Progenitor cell of endocrine pancreas (in vitro differentiated cells): ENCODE measurements at regions not wholly inside any gene's neighbourhood (a gene's known extent, or its start where the extent isn't known, plus 50 kb on each side); places are given as distances from the start of the nearest gene placed in this dataset.

Source experiments
- DNase-seq: peaks from one replicate; pipeline ENCODE4 v3.0.0; 2021; ENCODE audit warnings: low spot score; ENCODE audit not compliant: unreplicated experiment
- H3K27ac Mint-ChIP-seq: 2 replicates; pipeline ENCODE4 v1.8.0; 2021; ENCODE audit warnings: mild to moderate bottlenecking, moderate library complexity, mixed read lengths
- H3K27me3 Mint-ChIP-seq: 2 replicates; pipeline ENCODE4 v1.8.0; 2021; ENCODE audit warnings: mixed read lengths
- H3K36me3 Mint-ChIP-seq: 2 replicates; pipeline ENCODE4 v1.8.0; 2022; ENCODE audit warnings: mixed read lengths; ENCODE audit not compliant: insufficient read depth
- H3K4me1 Mint-ChIP-seq: 2 replicates; pipeline ENCODE4 v1.8.0; 2021; ENCODE audit warnings: low read depth, mixed read lengths
- H3K4me3 Mint-ChIP-seq: 2 replicates; pipeline ENCODE4 v1.8.0; 2021; ENCODE audit warnings: low read depth, mild to moderate bottlenecking, moderate library complexity, mixed read lengths
- H3K9me3 Mint-ChIP-seq: 2 replicates; pipeline ENCODE4 v1.8.0; 2021; ENCODE audit warnings: low read depth, mixed read lengths
- TF ChIP-seq, protein P1 (sequence below): fragments of 200-600 bp; sonication (generic); IDR thresholded peaks from one replicate; pipeline ENCODE4 v1.5.0; 2021; ENCODE audit warnings: antibody characterized with exemption, mild to moderate bottlenecking; ENCODE audit not compliant: unreplicated experiment

DNA sequence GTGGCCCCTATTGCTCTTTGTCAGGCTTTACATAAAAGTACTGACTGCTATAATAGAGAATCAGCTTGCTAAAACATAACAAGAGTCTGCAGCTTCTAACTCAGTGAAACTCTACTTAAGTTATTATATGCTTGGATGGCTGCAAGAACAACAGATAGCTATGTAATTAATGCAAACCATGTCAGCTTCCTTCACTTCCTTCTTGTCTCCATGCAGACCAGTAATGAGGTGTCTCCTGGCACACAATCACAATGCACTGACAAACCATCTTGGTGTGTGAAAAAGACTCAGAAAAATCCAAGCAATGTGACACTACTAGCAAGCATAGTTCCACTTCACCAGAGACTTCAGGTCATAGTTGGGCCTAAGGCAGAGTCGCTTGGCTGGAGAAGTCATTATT lies 2068.9 kb upstream of the PIK3C3 start:
- H3K9me3 Mint-ChIP-seq, result no peaks in the 10 kb centered on the region
- H3K4me3 Mint-ChIP-seq, result no peak overlapping the region
- H3K36me3 Mint-ChIP-seq, result no peaks in the 10 kb centered on the region
- no peaks in the 10 kb centered on the region for H3K4me1 Mint-ChIP-seq
- H3K27me3 Mint-ChIP-seq, result no peaks in the 10 kb centered on the region
- H3K27ac Mint-ChIP-seq, result no peak overlapping the region
- DNase-seq, result no peak
- TF ChIP-seq, protein P1, sequence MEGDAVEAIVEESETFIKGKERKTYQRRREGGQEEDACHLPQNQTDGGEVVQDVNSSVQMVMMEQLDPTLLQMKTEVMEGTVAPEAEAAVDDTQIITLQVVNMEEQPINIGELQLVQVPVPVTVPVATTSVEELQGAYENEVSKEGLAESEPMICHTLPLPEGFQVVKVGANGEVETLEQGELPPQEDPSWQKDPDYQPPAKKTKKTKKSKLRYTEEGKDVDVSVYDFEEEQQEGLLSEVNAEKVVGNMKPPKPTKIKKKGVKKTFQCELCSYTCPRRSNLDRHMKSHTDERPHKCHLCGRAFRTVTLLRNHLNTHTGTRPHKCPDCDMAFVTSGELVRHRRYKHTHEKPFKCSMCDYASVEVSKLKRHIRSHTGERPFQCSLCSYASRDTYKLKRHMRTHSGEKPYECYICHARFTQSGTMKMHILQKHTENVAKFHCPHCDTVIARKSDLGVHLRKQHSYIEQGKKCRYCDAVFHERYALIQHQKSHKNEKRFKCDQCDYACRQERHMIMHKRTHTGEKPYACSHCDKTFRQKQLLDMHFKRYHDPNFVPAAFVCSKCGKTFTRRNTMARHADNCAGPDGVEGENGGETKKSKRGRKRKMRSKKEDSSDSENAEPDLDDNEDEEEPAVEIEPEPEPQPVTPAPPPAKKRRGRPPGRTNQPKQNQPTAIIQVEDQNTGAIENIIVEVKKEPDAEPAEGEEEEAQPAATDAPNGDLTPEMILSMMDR, result no peak

DNA sequence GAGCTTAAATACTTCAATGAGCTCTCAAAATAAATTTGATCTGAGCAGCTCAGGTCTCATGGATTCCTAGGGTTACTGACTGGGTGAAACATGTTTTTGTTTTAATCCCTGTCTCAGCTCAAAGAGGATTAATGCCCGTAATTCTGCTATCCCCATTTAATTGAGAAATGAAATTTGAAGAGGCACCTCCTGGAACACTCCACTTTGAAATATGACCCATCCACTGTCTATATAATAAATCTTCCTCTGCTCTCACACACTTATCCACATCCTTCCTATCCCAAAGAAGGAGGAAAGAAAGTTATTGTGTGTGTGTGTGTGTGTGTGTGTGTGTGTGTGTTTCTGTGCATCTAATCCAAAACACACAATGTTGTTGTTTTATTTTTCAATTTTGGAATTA lies 2082.4 kb upstream of the PIK3C3 start:
- Mint-ChIP-seq H3K36me3 (no peaks in the 10 kb centered on the region), H3K27me3 (no peaks in the 10 kb centered on the region), H3K4me3 (no peak overlapping the region), H3K4me1 (no peaks in the 10 kb centered on the region), H3K9me3 (no peaks in the 10 kb centered on the region), H3K27ac (no peak overlapping the region)
- TF ChIP-seq, protein P1, result no peak
- DNase-seq, result no peak

DNA sequence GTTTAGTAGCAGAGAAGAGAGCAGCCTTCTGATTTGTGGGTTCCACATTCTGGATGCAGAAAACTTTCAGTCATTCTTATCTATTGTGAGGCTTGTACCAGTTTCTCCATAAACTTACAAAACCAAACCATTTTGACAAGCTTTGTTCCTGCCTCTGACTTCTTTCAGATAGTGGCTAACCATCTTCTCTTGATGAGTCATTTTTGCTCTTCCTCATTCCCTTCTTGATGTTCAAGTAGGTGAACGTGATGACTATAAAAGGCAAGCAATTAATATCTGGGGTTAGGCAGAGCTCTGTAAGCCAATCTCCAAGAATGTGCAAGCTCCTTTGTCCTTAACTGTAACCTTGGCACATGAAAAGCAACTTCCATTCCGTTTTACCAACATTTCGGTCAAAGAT lies 2083.1 kb upstream of the PIK3C3 start:
- no peaks in the 10 kb centered on the region for H3K4me1 Mint-ChIP-seq
- H3K27me3 Mint-ChIP-seq, result no peaks in the 10 kb centered on the region
- H3K9me3 Mint-ChIP-seq, result no peaks in the 10 kb centered on the region
- H3K36me3 Mint-ChIP-seq, result no peaks in the 10 kb centered on the region
- TF ChIP-seq, protein P1, result no peak
- no peak overlapping the region for H3K27ac Mint-ChIP-seq
- no peak overlapping the region for H3K4me3 Mint-ChIP-seq
- DNase-seq, result no peak

DNA sequence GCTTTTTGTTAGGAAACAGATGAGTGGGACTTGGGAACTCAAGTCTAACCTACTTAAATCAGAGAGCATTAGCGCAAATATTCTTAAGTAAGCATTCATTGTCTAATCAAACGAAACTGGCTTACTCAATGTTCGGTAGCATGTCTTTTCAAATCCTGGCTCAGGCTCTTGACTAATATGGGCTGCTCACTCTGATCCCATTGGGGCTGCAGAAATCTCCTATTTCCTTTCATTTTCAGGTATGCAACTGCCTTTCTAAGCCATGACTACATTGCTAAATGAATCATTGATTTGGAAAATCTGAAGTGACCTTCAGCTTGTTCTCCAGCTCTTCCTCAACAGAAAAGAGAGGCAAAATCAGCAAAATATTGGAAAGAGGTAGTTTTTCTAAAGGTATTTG lies 2084.4 kb upstream of the PIK3C3 start:
- Mint-ChIP-seq H3K4me3 (no peak overlapping the region), H3K4me1 (no peaks in the 10 kb centered on the region), H3K27ac (no peak overlapping the region), H3K9me3 (no peaks in the 10 kb centered on the region), H3K36me3 (no peaks in the 10 kb centered on the region), H3K27me3 (no peaks in the 10 kb centered on the region)
- no peak for DNase-seq
- TF ChIP-seq, protein P1, result no peak

DNA sequence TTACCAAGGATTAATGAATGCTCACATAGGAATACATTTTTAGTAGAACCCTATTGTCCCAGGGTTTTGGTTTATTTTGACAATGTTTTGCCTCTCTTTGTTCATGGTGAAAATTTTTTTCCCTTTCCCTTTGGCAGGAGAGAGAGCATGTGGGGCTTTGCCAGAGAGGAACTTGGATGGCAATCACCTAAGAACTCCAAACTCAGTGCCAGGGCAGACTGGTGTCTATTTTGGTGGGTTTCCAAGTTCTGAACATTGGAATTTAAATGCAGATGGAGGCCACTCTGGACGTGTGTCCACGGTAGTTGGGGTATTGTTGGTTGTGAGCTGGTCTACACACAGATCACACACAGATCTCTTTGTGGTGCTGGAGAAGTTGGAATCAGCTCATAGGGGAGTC lies 2091.1 kb upstream of the PIK3C3 start:
- TF ChIP-seq, protein P1, result no peak
- H3K9me3 Mint-ChIP-seq, result no peaks in the 10 kb centered on the region

More for the DNA sequence above, 2091.1 kb upstream of the PIK3C3 start:
- H3K4me1 Mint-ChIP-seq, result no peaks in the 10 kb centered on the region
- no peak for DNase-seq
- no peaks in the 10 kb centered on the region for H3K36me3 Mint-ChIP-seq
- no peak overlapping the region for H3K27ac Mint-ChIP-seq
- H3K4me3 Mint-ChIP-seq, result no peak overlapping the region
- H3K27me3 Mint-ChIP-seq, result no peaks in the 10 kb centered on the region
